ENCODE measurements at regions not wholly inside any gene's neighbourhood (a gene's known extent, or its start where the extent isn't known, plus 50 kb on each side); places are given as distances from the start of the nearest gene placed in this dataset.

- Histone ChIP-seq H3K27me3 (ENCODE audit: control insufficient read depth in 5 of 5, insufficient read depth in 4 of 5, low read length in 5 of 5) (no peaks in the 10 kb centered on the region), H3K4me3 (ENCODE audit: low read depth in 1 of 5, low read length in 5 of 5) (no peak overlapping the region), H3K36me3 (ENCODE audit: control insufficient read depth in 5 of 5, insufficient read depth in 5 of 5, low read length in 5 of 5) (no peaks in the 10 kb centered on the region), H3K9me3 (ENCODE audit: control insufficient read depth in 5 of 5, low read length in 5 of 5) (peaks cover 0 to 5% (median 2%) of the 10 kb centered on the region in 5 donors), H3K4me1 (ENCODE audit: control insufficient read depth in 5 of 5, insufficient read depth in 5 of 5, low read length in 5 of 5) (no peaks in the 10 kb centered on the region), H3K9ac (ENCODE audit: low read length in 5 of 5) (no peak overlapping the region), H3K27ac (ENCODE audit: low read depth, low read length) (no peak overlapping the region)
These were observed 79.5 kb upstream of the CHMP2B start for GRCh38 chr3:87147562-87147961.

- H3K27me3 ChIP-seq (ENCODE audit: control insufficient read depth in 5 of 5, insufficient read depth in 4 of 5, low read length in 5 of 5), result no peaks in the 10 kb centered on the region
- peaks cover 6 to 22% (median 15%) of the 10 kb centered on the region in 5 donors for H3K9me3 ChIP-seq (ENCODE audit: control insufficient read depth in 5 of 5, low read length in 5 of 5)
- H3K36me3 ChIP-seq (ENCODE audit: control insufficient read depth in 5 of 5, insufficient read depth in 5 of 5, low read length in 5 of 5), result peaks cover 0 to 3% (median 0%) of the 10 kb centered on the region in 5 donors
- H3K9ac ChIP-seq (ENCODE audit: low read length in 5 of 5), result no peak overlapping the region
- no peaks in the 10 kb centered on the region for H3K4me1 ChIP-seq (ENCODE audit: control insufficient read depth in 5 of 5, insufficient read depth in 5 of 5, low read length in 5 of 5)
- H3K27ac ChIP-seq (ENCODE audit: low read depth, low read length), result no peak overlapping the region
- H3K4me3 ChIP-seq (ENCODE audit: low read depth in 1 of 5, low read length in 5 of 5), result no peak overlapping the region
These were observed 81.6 kb upstream of the CHMP2B start for GRCh38 chr3:87145553-87145952.

GRCh38 chr3:87136066-87136596, 91.0 kb upstream of the CHMP2B start:
- Histone ChIP-seq H3K4me1 (ENCODE audit: control insufficient read depth in 5 of 5, insufficient read depth in 5 of 5, low read length in 5 of 5) (no peaks in the 10 kb centered on the region), H3K27me3 (ENCODE audit: control insufficient read depth in 5 of 5, insufficient read depth in 4 of 5, low read length in 5 of 5) (no peaks in the 10 kb centered on the region)

GRCh38 chr3:87135412-87135811, 91.7 kb upstream of the CHMP2B start:
- Histone ChIP-seq H3K27me3 (ENCODE audit: control insufficient read depth in 5 of 5, insufficient read depth in 4 of 5, low read length in 5 of 5) (no peaks in the 10 kb centered on the region), H3K36me3 (ENCODE audit: control insufficient read depth in 5 of 5, insufficient read depth in 5 of 5, low read length in 5 of 5) (no peaks in the 10 kb centered on the region), H3K4me3 (ENCODE audit: low read depth in 1 of 5, low read length in 5 of 5) (no peak overlapping the region), H3K9ac (ENCODE audit: low read length in 5 of 5) (no peak overlapping the region), H3K4me1 (ENCODE audit: control insufficient read depth in 5 of 5, insufficient read depth in 5 of 5, low read length in 5 of 5) (no peaks in the 10 kb centered on the region), H3K27ac (ENCODE audit: low read depth, low read length) (no peak overlapping the region), H3K9me3 (ENCODE audit: control insufficient read depth in 5 of 5, low read length in 5 of 5) (peaks cover 0 to 7% (median 3%) of the 10 kb centered on the region in 5 donors)

More at GRCh38 chr3:87136066-87136596, 91.0 kb upstream of the CHMP2B start:
- Histone ChIP-seq H3K9ac (ENCODE audit: low read length in 5 of 5) (no peak overlapping the region), H3K9me3 (ENCODE audit: control insufficient read depth in 5 of 5, low read length in 5 of 5) (peaks cover 3 to 14% (median 10%) of the 10 kb centered on the region in 5 donors), H3K4me3 (ENCODE audit: low read depth in 1 of 5, low read length in 5 of 5) (no peak overlapping the region), H3K27ac (ENCODE audit: low read depth, low read length) (no peak overlapping the region), H3K36me3 (ENCODE audit: control insufficient read depth in 5 of 5, insufficient read depth in 5 of 5, low read length in 5 of 5) (no peaks in the 10 kb centered on the region)

GRCh38 chr3:87132801-87133200, 94.3 kb upstream of the CHMP2B start:
- no peak overlapping the region for H3K9ac ChIP-seq (ENCODE audit: low read length in 5 of 5)
- H3K36me3 ChIP-seq (ENCODE audit: control insufficient read depth in 5 of 5, insufficient read depth in 5 of 5, low read length in 5 of 5), result no peaks in the 10 kb centered on the region
- no peaks in the 10 kb centered on the region for H3K4me1 ChIP-seq (ENCODE audit: control insufficient read depth in 5 of 5, insufficient read depth in 5 of 5, low read length in 5 of 5)
- H3K9me3 ChIP-seq (ENCODE audit: control insufficient read depth in 5 of 5, low read length in 5 of 5), result no peaks in the 10 kb centered on the region
- H3K27me3 ChIP-seq (ENCODE audit: control insufficient read depth in 5 of 5, insufficient read depth in 4 of 5, low read length in 5 of 5), result no peaks in the 10 kb centered on the region
- no peak overlapping the region for H3K4me3 ChIP-seq (ENCODE audit: low read depth in 1 of 5, low read length in 5 of 5)
- no peak overlapping the region for H3K27ac ChIP-seq (ENCODE audit: low read depth, low read length)

- Histone ChIP-seq H3K27me3 (ENCODE audit: control insufficient read depth in 5 of 5, insufficient read depth in 4 of 5, low read length in 5 of 5) (no peaks in the 10 kb centered on the region), H3K9me3 (ENCODE audit: control insufficient read depth in 5 of 5, low read length in 5 of 5) (no peaks in the 10 kb centered on the region), H3K9ac (ENCODE audit: low read length in 5 of 5) (no peak overlapping the region), H3K27ac (ENCODE audit: low read depth, low read length) (no peak overlapping the region), H3K4me1 (ENCODE audit: control insufficient read depth in 5 of 5, insufficient read depth in 5 of 5, low read length in 5 of 5) (no peaks in the 10 kb centered on the region), H3K36me3 (ENCODE audit: control insufficient read depth in 5 of 5, insufficient read depth in 5 of 5, low read length in 5 of 5) (no peaks in the 10 kb centered on the region), H3K4me3 (ENCODE audit: low read depth in 1 of 5, low read length in 5 of 5) (no peak overlapping the region)
These were observed 99.1 kb upstream of the CHMP2B start for GRCh38 chr3:87128006-87128405.

- no peak overlapping the region for H3K4me3 ChIP-seq (ENCODE audit: low read depth in 1 of 5, low read length in 5 of 5)
- H3K36me3 ChIP-seq (ENCODE audit: control insufficient read depth in 5 of 5, insufficient read depth in 5 of 5, low read length in 5 of 5), result no peaks in the 10 kb centered on the region
- H3K27me3 ChIP-seq (ENCODE audit: control insufficient read depth in 5 of 5, insufficient read depth in 4 of 5, low read length in 5 of 5), result no peaks in the 10 kb centered on the region
- no peaks in the 10 kb centered on the region for H3K4me1 ChIP-seq (ENCODE audit: control insufficient read depth in 5 of 5, insufficient read depth in 5 of 5, low read length in 5 of 5)
- H3K27ac ChIP-seq (ENCODE audit: low read depth, low read length), result no peak overlapping the region
- no peaks in the 10 kb centered on the region for H3K9me3 ChIP-seq (ENCODE audit: control insufficient read depth in 5 of 5, low read length in 5 of 5)
- no peak overlapping the region for H3K9ac ChIP-seq (ENCODE audit: low read length in 5 of 5)
These were observed 99.8 kb upstream of the CHMP2B start for GRCh38 chr3:87127281-87127680.

GRCh38 chr3:87126321-87126720, 100.8 kb upstream of the CHMP2B start:
- H3K4me1 ChIP-seq (ENCODE audit: control insufficient read depth in 5 of 5, insufficient read depth in 5 of 5, low read length in 5 of 5), result no peaks in the 10 kb centered on the region
- H3K27me3 ChIP-seq (ENCODE audit: control insufficient read depth in 5 of 5, insufficient read depth in 4 of 5, low read length in 5 of 5), result no peaks in the 10 kb centered on the region
- no peak overlapping the region for H3K4me3 ChIP-seq (ENCODE audit: low read depth in 1 of 5, low read length in 5 of 5)
- no peak overlapping the region for H3K9ac ChIP-seq (ENCODE audit: low read length in 5 of 5)
- no peaks in the 10 kb centered on the region for H3K36me3 ChIP-seq (ENCODE audit: control insufficient read depth in 5 of 5, insufficient read depth in 5 of 5, low read length in 5 of 5)
- H3K9me3 ChIP-seq (ENCODE audit: control insufficient read depth in 5 of 5, low read length in 5 of 5), result no peaks in the 10 kb centered on the region
- H3K27ac ChIP-seq (ENCODE audit: low read depth, low read length), result no peak overlapping the region

- H3K4me3 ChIP-seq (ENCODE audit: low read depth in 1 of 5, low read length in 5 of 5), result no peak overlapping the region
- H3K36me3 ChIP-seq (ENCODE audit: control insufficient read depth in 5 of 5, insufficient read depth in 5 of 5, low read length in 5 of 5), result no peaks in the 10 kb centered on the region
- H3K4me1 ChIP-seq (ENCODE audit: control insufficient read depth in 5 of 5, insufficient read depth in 5 of 5, low read length in 5 of 5), result no peaks in the 10 kb centered on the region
- H3K27ac ChIP-seq (ENCODE audit: low read depth, low read length), result no peak overlapping the region
- H3K9me3 ChIP-seq (ENCODE audit: control insufficient read depth in 5 of 5, low read length in 5 of 5), result no peaks in the 10 kb centered on the region
- no peak overlapping the region for H3K9ac ChIP-seq (ENCODE audit: low read length in 5 of 5)
- H3K27me3 ChIP-seq (ENCODE audit: control insufficient read depth in 5 of 5, insufficient read depth in 4 of 5, low read length in 5 of 5), result no peaks in the 10 kb centered on the region
These were observed 102.0 kb upstream of the CHMP2B start for GRCh38 chr3:87125116-87125515.

- no peak overlapping the region for H3K4me3 ChIP-seq (ENCODE audit: low read depth in 1 of 5, low read length in 5 of 5)
- no peaks in the 10 kb centered on the region for H3K36me3 ChIP-seq (ENCODE audit: control insufficient read depth in 5 of 5, insufficient read depth in 5 of 5, low read length in 5 of 5)
- H3K9ac ChIP-seq (ENCODE audit: low read length in 5 of 5), result no peak overlapping the region
- H3K27ac ChIP-seq (ENCODE audit: low read depth, low read length), result no peak overlapping the region
- H3K27me3 ChIP-seq (ENCODE audit: control insufficient read depth in 5 of 5, insufficient read depth in 4 of 5, low read length in 5 of 5), result no peaks in the 10 kb centered on the region
- no peaks in the 10 kb centered on the region for H3K4me1 ChIP-seq (ENCODE audit: control insufficient read depth in 5 of 5, insufficient read depth in 5 of 5, low read length in 5 of 5)
- no peaks in the 10 kb centered on the region for H3K9me3 ChIP-seq (ENCODE audit: control insufficient read depth in 5 of 5, low read length in 5 of 5)
These were observed 104.3 kb upstream of the CHMP2B start for GRCh38 chr3:87122766-87123165.

- H3K4me1 ChIP-seq (ENCODE audit: control insufficient read depth in 5 of 5, insufficient read depth in 5 of 5, low read length in 5 of 5), result no peaks in the 10 kb centered on the region
- no peak overlapping the region for H3K9ac ChIP-seq (ENCODE audit: low read length in 5 of 5)
- H3K36me3 ChIP-seq (ENCODE audit: control insufficient read depth in 5 of 5, insufficient read depth in 5 of 5, low read length in 5 of 5), result no peaks in the 10 kb centered on the region
- no peaks in the 10 kb centered on the region for H3K27me3 ChIP-seq (ENCODE audit: control insufficient read depth in 5 of 5, insufficient read depth in 4 of 5, low read length in 5 of 5)
- no peaks in the 10 kb centered on the region for H3K9me3 ChIP-seq (ENCODE audit: control insufficient read depth in 5 of 5, low read length in 5 of 5)
- no peak overlapping the region for H3K27ac ChIP-seq (ENCODE audit: low read depth, low read length)
- H3K4me3 ChIP-seq (ENCODE audit: low read depth in 1 of 5, low read length in 5 of 5), result no peak overlapping the region
These were observed 105.3 kb upstream of the CHMP2B start for GRCh38 chr3:87121856-87122255.

Measured in subcutaneous abdominal adipose tissue (tissue), 5 donors.